ENCODE measurements at regions not wholly inside any gene's neighbourhood (a gene's known extent, or its start where the extent isn't known, plus 50 kb on each side); places are given as distances from the start of the nearest gene placed in this dataset.
A peak's percentile ranks its signal among the peaks of the same experiment; 100 is the strongest.

- DNase-seq (ENCODE audit: low spot score), result no peak
Observed at GRCh38 chr13:50071379-50071778, 56.1 kb downstream of the KCNRG start.

- DNase-seq (ENCODE audit: low spot score), result no peak
Observed at GRCh38 chr13:50072676-50073075, 57.4 kb downstream of the KCNRG start.

- no peak for DNase-seq (ENCODE audit: low spot score)
Observed at GRCh38 chr13:50073340-50073739, 58.1 kb downstream of the KCNRG start.

GRCh38 chr13:50074843-50075242 is 59.6 kb downstream of the KCNRG start:
- no peak for DNase-seq (ENCODE audit: low spot score)

GRCh38 chr13:50075619-50076097 is 60.4 kb downstream of the KCNRG start:
- DNase-seq (ENCODE audit: low spot score), result no peak

GRCh38 chr13:50077431-50077830 is 62.2 kb downstream of the KCNRG start:
- no peak for DNase-seq (ENCODE audit: low spot score)

- no peak for DNase-seq (ENCODE audit: low spot score)
Observed at GRCh38 chr13:50078231-50078894, 63.1 kb downstream of the KCNRG start.

- no peak for DNase-seq (ENCODE audit: low spot score)
Observed at GRCh38 chr13:50078895-50079654, 63.8 kb downstream of the KCNRG start.

- DNase-seq (ENCODE audit: low spot score), result no peak
Observed at GRCh38 chr13:50079655-50080202, 64.5 kb downstream of the KCNRG start.

- DNase-seq (ENCODE audit: low spot score), result no peak
Observed at GRCh38 chr13:50080203-50080910, 65.1 kb downstream of the KCNRG start.

GRCh38 chr13:50080911-50081678 is 65.9 kb downstream of the KCNRG start:
- no peak for DNase-seq (ENCODE audit: low spot score)

GRCh38 chr13:50081679-50082425 is 66.6 kb downstream of the KCNRG start:
- DNase-seq (ENCODE audit: low spot score), result peak; percentile 100

- DNase-seq (ENCODE audit: low spot score), result peak; percentile 25
Observed at GRCh38 chr13:50082426-50083281, 67.4 kb downstream of the KCNRG start.

- peak; percentile 18 for DNase-seq (ENCODE audit: low spot score)
Observed at GRCh38 chr13:50085063-50085462, 69.8 kb downstream of the KCNRG start.

GRCh38 chr13:50089633-50090032 is 74.4 kb downstream of the KCNRG start:
- no peak for DNase-seq (ENCODE audit: low spot score)

- DNase-seq (ENCODE audit: low spot score), result no peak
Observed at GRCh38 chr13:50090211-50090610, 75.0 kb downstream of the KCNRG start.

GRCh38 chr13:50094615-50095293 is 79.5 kb downstream of the KCNRG start:
- no peak for DNase-seq (ENCODE audit: low spot score)

- DNase-seq (ENCODE audit: low spot score), result no peak
Observed at GRCh38 chr13:50098693-50099092, 83.4 kb downstream of the KCNRG start.

GRCh38 chr13:50099473-50099872 is 84.2 kb downstream of the KCNRG start:
- no peak for DNase-seq (ENCODE audit: low spot score)
